GM21529 (cell line): ENCODE measurements at regions not wholly inside any gene's neighbourhood (a gene's known extent, or its start where the extent isn't known, plus 50 kb on each side); places are given as distances from the start of the nearest gene placed in this dataset.
"Not testable (repeated sequence)": the region's sequence is repeated elsewhere in the genome, so short reads cannot be mapped to it uniquely, and the experiment has no call there.

Source experiments
- ATAC-seq: cut with Tn5 transposase; IDR thresholded peaks from one replicate; pipeline ENCODE4 v1.9.1; 2021; ENCODE audit not compliant: unreplicated experiment

GRCh38 chr1:177648731-177649265 is 321.1 kb downstream of the SEC16B start:
- no peak for ATAC-seq

- ATAC-seq: no peak
Measured at GRCh38 chr1:177648138-177648537, 321.7 kb downstream of the SEC16B start.

- peak; percentile 49 for ATAC-seq
Measured at GRCh38 chr1:177646757-177647730, 322.8 kb downstream of the SEC16B start.

DNA sequence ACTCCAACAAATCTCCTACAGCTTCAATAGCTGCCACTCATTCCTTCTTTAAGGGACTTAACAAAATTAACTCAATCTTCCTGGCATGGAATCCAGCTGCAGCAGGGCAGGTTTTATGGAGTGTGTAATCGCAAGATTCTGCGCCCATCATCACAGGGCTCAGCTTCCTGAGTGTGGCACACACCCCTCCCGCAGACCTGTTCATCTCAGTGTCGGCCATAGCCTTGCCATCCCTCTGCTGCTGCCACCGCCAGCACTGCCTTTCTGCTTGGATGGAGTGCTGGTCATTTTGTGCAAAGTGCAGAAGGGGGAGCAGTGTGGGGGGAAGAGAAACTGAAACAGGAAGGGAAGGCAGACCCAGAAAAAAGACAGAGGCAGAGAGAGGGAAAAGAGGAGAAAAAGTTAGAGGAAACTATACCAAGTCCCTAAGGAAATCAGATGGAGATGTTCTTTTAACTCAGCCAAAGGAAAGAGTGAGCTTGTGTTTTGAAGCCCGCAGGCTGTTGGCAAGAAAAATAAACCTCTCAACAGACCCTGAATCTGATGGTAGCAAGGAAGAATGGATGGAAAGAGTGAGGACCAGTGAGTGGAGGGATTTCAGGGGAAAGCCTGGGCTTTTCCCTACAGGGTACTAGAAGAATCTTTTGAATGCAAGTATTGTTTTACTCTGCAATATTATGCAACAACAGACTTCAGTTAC is 324.2 kb downstream of the SEC16B start:
- ATAC-seq: no peak

GRCh38 chr1:177640687-177641086 is 329.2 kb downstream of the SEC16B start:
- ATAC-seq: no peak

DNA sequence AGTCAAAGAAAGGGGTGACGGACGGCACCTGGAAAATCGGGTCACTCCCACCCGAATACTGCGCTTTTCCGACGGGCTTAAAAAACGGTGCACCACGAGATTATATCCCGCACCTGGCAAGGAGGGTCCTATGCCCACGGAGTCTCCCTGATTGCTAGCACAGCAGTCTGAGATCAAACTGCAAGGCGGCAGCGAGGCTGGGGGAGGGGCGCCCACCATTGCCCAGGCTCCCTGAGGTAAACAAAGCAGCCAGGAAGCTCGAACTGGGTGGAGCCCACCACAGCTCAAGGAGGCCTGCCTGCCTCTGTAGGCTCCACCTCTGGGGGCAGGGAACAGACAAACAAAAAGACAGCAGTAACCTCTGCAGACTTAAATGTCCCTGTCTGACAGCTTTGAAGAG is 335.7 kb downstream of the SEC16B start:
- ATAC-seq: not testable (repeated sequence)

GRCh38 chr1:177632923-177633615 is 336.8 kb downstream of the SEC16B start:
- no peak for ATAC-seq

- no peak for ATAC-seq
Measured at GRCh38 chr1:177631770-177632169, 338.1 kb downstream of the SEC16B start.

DNA sequence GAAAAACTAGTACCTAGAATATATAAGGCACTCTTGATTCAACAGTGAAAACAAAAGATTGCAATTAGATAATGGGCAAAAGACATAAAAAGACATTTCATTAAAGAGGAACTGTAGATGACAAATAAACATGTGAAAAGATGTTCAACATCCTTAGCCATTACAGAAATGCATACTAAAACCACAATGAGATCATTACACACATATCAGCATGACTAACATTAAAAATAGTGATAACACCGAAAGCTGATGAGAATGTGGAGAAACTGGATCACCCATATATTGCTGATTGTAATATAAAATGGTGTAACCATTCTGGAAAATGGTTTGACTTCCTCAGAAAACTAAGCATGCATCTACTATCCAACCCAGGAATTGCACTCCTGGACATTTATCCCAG is 340.3 kb downstream of the SEC16B start:
- ATAC-seq: no peak

DNA sequence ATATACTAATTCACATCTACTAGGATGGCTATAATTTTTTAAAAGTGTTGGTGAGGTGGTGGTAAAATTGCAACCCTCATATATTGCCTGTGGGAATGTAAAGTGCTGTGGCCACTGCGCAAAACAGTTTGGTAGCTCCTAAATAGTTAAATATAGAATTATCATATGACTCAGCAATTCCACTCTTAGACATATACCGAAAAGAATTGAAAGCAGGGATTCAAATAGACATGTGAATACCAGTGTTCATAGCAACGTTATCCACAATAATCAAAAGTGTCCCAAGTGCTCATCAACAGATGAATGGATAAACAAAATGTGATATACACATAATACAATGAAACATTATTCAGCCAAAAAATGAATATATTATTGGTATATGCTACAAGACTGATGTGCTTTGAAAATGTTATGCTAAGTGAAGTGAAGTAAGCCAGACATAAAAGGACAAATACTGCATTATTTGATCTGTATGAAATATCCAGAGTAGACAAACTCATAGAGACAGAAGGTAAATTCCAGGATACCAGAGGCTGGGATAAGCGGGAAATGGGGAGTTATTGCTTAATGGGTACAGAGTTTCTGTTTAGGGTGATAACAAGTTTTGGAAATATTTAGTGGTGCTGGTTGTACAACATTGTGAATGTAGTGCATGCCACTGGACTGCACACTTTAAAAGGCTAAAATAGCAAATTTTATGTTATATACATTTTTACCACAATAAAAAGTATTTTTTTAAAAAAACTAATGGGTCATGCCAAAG is 342.5 kb downstream of the SEC16B start:
- ATAC-seq: no peak

- no peak for ATAC-seq
Measured at GRCh38 chr1:177620636-177621190, 349.1 kb downstream of the SEC16B start.

- no peak for ATAC-seq
Measured at GRCh38 chr1:177615251-177615650, 354.6 kb downstream of the SEC16B start.

GRCh38 chr1:177611402-177611801 is 358.5 kb downstream of the SEC16B start:
- ATAC-seq: no peak

- no peak for ATAC-seq
Measured at GRCh38 chr1:177609953-177610352, 359.9 kb downstream of the SEC16B start.

- ATAC-seq: no peak
Measured at GRCh38 chr1:177600936-177601335, 368.9 kb downstream of the SEC16B start.

DNA sequence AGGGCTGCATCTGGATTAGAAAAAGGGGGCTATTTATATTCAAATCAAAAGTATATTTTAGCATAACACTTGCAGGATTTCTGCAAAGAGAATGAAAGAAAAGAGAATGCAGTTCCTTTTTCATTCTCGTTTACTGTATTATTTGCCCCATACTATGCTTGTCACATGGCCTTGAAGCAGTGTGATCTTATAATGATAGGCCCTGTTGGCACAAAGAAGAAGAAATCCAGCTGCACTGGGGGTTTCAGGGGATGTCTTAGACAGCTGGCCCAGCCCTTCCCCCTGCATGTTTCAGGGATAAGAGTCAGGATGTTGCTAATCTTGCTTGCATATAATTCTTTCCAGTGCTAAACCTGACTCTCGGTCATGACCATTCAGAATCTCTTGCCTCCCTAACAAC is 369.5 kb downstream of the SEC16B start:
- ATAC-seq: no peak

DNA sequence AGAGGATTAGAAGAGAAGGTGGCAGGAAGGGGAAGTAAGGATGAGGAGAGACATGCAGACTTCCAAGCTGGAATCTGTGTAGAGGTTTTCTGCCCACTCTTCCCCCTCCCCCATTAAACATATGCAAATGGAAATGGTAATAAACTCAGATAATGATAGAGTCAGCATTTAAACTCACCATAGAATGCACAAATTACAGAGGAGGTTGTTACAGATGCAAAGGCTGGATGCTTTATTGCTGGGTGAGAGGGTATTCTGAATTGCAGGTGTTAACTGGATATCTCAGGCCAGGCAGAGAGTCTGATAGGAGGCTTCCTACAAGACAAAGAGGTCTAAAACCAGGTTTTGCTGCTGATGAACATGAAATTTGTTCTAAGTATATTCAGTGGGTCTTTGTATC is 372.5 kb downstream of the SEC16B start:
- ATAC-seq: no peak

GRCh38 chr1:177596485-177596884 is 373.4 kb downstream of the SEC16B start:
- ATAC-seq: no peak

GRCh38 chr1:177593105-177593504 is 376.8 kb downstream of the SEC16B start:
- no peak for ATAC-seq

DNA sequence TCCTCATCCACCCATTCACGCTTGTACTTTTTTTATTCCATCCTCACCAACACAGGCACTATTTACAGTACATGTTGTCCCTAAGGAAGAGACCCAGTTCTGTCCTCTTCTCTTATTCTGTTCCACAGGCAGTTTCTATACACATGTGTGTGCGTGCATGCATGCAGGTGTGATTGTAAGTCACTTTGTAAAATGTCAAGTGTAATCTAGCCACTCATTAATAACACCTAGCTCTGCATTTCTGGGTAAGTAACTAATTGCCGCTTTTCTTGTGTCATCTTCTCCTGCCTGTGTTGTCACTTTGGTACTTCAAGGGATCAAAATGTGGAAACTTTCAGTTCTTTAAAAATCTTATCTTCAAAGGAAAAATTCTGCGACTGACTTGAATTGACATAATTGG is 377.2 kb downstream of the SEC16B start:
- no peak for ATAC-seq
